Esophagus squamous epithelium (tissue), 5 donors: ENCODE measurements at regions not wholly inside any gene's neighbourhood (a gene's known extent, or its start where the extent isn't known, plus 50 kb on each side); places are given as distances from the start of the nearest gene placed in this dataset.

Experiments
- DNase-seq: peaks from one replicate; lab custom pipeline; 2025; lab: John Stamatoyannopoulos, UW
- H3K27ac ChIP-seq, 4 donors: fragments of 200-600 bp; sonication (generic); one replicate each; pipeline ENCODE4 v1.5.1; 2016 to 2019; ENCODE audit warnings: mild to moderate bottlenecking in 1 of 4
- H3K27me3 ChIP-seq, 4 donors: fragments of 200-600 bp; sonication (generic); 1 replicate in 3 of 4; 2 replicates in 1 of 4; pipeline versions ENCODE4 v1.5.1 to v1.6.0; 2017 to 2021; ENCODE audit warnings: antibody characterized with exemption in 1 of 4
- H3K36me3 ChIP-seq, 3 donors: fragments of 200-600 bp; sonication (generic); one replicate each; pipeline ENCODE4 v1.5.1; 2016 to 2019
- H3K4me1 ChIP-seq, 3 donors: fragments of 200-600 bp; sonication (generic); one replicate each; pipeline ENCODE4 v1.5.1; 2017 to 2019
- H3K4me3 ChIP-seq, 4 donors: fragments of 200-600 bp; sonication (generic); 1 replicate in 3 of 4; 2 replicates in 1 of 4; pipeline ENCODE4 v1.5.1; 2016 to 2019; ENCODE audit warnings: mild to moderate bottlenecking in 2 of 4, moderate library complexity in 1 of 4
- H3K9me3 ChIP-seq, 3 donors: fragments of 200-600 bp; sonication (generic); one replicate each; pipeline ENCODE4 v1.5.1; 2016 to 2019
- POLR2A ChIP-seq, 4 donors: fragments of 450-650 bp; IDR thresholded peaks; one replicate each; pipeline ENCODE4 v1.6.1; 2017; ENCODE audit warnings: antibody characterized with exemption in 4 of 4, mild to moderate bottlenecking in 4 of 4, moderate library complexity in 3 of 4
- WGBS, 2 donors: methylation state at CpG; one replicate each; pipeline ENCODE4 v1.1.5; 2018; 5-methylcytosine and 5-hydroxymethylcytosine counted together
- intact Hi-C: fragments of 100-400 bp; cut with DNase I; formaldehyde crosslinking; loops from one replicate; pipeline ENCODE4 v1.15.0; 2022
- TF ChIP-seq, protein P1 (sequence below), 6 experiments: fragments of 450-650 bp in 4 of 6; fragments of 200-600 bp in 2 of 6; sonication (generic) in 2 of 6; IDR thresholded peaks; one replicate each; pipeline ENCODE4 v1.5.1; 2016 to 2019; ENCODE audit warnings: antibody characterized with exemption in 6 of 6, mild to moderate bottlenecking in 4 of 6, moderate library complexity in 4 of 6
- donor health status: DM: yes; HTN: yes; CAD: no.

- 77 to 80% methylated on average over 1 to 3 of the region's 3 CpGs for WGBS, 2 donors
- H3K4me1 ChIP-seq, result peaks cover 0 to 10% (median 0%) of the 10 kb centered on the region in 3 donors
- intact Hi-C loops, result no loop called here
- H3K27ac ChIP-seq, result no peak overlapping the region
- no peaks in the 10 kb centered on the region for H3K9me3 ChIP-seq
- no peaks in the 10 kb centered on the region for H3K36me3 ChIP-seq
- DNase-seq, result no peak
- H3K27me3 ChIP-seq, result peaks cover 0 to 23% (median 0%) of the 10 kb centered on the region in 4 donors
- TF ChIP-seq POLR2A (IDR thresholded peaks at IDR 0.05), result no peak
- TF ChIP-seq, protein P1, sequence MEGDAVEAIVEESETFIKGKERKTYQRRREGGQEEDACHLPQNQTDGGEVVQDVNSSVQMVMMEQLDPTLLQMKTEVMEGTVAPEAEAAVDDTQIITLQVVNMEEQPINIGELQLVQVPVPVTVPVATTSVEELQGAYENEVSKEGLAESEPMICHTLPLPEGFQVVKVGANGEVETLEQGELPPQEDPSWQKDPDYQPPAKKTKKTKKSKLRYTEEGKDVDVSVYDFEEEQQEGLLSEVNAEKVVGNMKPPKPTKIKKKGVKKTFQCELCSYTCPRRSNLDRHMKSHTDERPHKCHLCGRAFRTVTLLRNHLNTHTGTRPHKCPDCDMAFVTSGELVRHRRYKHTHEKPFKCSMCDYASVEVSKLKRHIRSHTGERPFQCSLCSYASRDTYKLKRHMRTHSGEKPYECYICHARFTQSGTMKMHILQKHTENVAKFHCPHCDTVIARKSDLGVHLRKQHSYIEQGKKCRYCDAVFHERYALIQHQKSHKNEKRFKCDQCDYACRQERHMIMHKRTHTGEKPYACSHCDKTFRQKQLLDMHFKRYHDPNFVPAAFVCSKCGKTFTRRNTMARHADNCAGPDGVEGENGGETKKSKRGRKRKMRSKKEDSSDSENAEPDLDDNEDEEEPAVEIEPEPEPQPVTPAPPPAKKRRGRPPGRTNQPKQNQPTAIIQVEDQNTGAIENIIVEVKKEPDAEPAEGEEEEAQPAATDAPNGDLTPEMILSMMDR (IDR thresholded peaks at IDR 0.05), result no peak
- H3K4me3 ChIP-seq, result no peak overlapping the region
Measured at GRCh38 chr16:86103320-86103719, 204.4 kb downstream of the IRF8 start.

GRCh38 chr16:86104537-86105048 lies 205.6 kb downstream of the IRF8 start:
- TF ChIP-seq, protein P1 (IDR thresholded peaks at IDR 0.05), result no peak
- no peak for TF ChIP-seq POLR2A (IDR thresholded peaks at IDR 0.05)
- Histone ChIP-seq H3K9me3 (no peaks in the 10 kb centered on the region), H3K27me3 (peaks cover 0 to 18% (median 0%) of the 10 kb centered on the region in 4 donors), H3K4me3 (no peak overlapping the region), H3K36me3 (no peaks in the 10 kb centered on the region), H3K4me1 (peaks cover 0 to 10% (median 0%) of the 10 kb centered on the region in 3 donors), H3K27ac (no peak overlapping the region)
- WGBS, 2 donors, result 64 to 77% methylated on average over 6 of the region's 6 CpGs
- DNase-seq, result no peak
- intact Hi-C loops, result no loop called here

DNA sequence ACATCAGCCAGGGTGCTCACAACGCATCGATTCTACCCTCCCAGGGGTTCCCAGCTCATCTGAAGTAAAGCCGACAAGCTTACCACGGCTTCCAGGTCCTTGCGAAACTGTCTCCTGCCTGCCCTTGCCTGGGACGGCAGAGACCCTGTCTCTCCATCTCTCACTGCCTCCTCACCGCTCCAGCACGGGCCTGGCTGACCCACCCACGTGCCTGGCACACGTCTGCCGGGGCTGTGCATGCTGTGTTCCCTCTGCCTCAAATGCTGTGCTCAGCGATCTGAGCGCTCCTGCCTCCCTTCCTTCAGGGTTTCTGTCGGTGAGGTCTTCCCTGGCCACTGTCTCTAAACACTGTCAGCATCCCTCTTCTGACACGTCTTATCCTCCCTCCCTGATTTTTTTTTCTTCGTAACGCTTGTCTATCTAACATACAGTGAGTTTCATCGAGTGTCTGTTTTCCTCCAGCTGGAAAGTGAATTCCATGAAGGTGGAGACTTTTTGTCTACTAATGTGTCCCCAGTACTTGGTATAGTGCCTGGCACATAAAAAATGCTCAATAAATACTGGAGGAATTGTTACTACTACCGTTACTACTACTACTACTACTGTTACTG lies 208.4 kb downstream of the IRF8 start:
- Histone ChIP-seq H3K4me1 (no peaks in the 10 kb centered on the region), H3K36me3 (no peaks in the 10 kb centered on the region), H3K27ac (peak overlapping the region in 2 of 4 donors; percentile 23 to 39), H3K27me3 (no peaks in the 10 kb centered on the region), H3K9me3 (no peaks in the 10 kb centered on the region), H3K4me3 (no peak overlapping the region)
- TF ChIP-seq, protein P1 (IDR thresholded peaks at IDR 0.05), result no peak
- no peak for TF ChIP-seq POLR2A (IDR thresholded peaks at IDR 0.05)
- no peak for DNase-seq
- intact Hi-C loops, result no loop called here
- WGBS, 2 donors, result 50 to 78% methylated on average over 14 to 19 of the region's 19 CpGs

DNA sequence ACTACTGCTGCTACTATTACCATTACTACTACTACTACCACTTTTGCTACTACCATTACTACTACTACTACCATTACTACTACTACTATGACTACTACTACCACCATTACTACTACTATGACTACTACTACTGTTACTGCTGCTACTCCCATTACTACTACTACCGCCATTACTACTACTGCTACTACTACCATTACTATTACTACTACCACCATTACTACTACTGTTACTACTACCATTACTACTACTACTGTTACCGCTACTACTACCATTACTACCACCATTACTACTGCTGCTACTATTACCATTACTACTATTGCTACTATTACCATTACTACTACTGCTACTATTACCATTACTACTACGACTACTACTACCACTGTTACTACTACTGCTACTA lies 209.1 kb downstream of the IRF8 start:
- no peak for DNase-seq
- intact Hi-C loops, result no loop called here
- H3K36me3 ChIP-seq, result no peaks in the 10 kb centered on the region
- H3K4me3 ChIP-seq, result no peak overlapping the region
- 91 to 98% methylated on average over 3 of the region's 3 CpGs for WGBS, 2 donors
- H3K4me1 ChIP-seq, result no peaks in the 10 kb centered on the region
- no peaks in the 10 kb centered on the region for H3K27me3 ChIP-seq
- H3K9me3 ChIP-seq, result no peaks in the 10 kb centered on the region
- no peak overlapping the region for H3K27ac ChIP-seq
- TF ChIP-seq, protein P1 (IDR thresholded peaks at IDR 0.05), result no peak
- no peak for TF ChIP-seq POLR2A (IDR thresholded peaks at IDR 0.05)

- no peak overlapping the region for H3K27ac ChIP-seq
- DNase-seq, result no peak
- no peaks in the 10 kb centered on the region for H3K36me3 ChIP-seq
- no peaks in the 10 kb centered on the region for H3K9me3 ChIP-seq
- no peak overlapping the region for H3K4me3 ChIP-seq
- no peaks in the 10 kb centered on the region for H3K4me1 ChIP-seq
- 60 to 70% methylated on average over 1 of the region's 1 CpG for WGBS, 2 donors
- intact Hi-C loops, result no loop called here
- no peaks in the 10 kb centered on the region for H3K27me3 ChIP-seq
- TF ChIP-seq POLR2A (IDR thresholded peaks at IDR 0.05), result no peak
- TF ChIP-seq, protein P1 (IDR thresholded peaks at IDR 0.05), result no peak
Measured at GRCh38 chr16:86110134-86110533, 211.2 kb downstream of the IRF8 start.
